HG02885 (cell line): ENCODE measurements at regions not wholly inside any gene's neighbourhood (a gene's known extent, or its start where the extent isn't known, plus 50 kb on each side); places are given as distances from the start of the nearest gene placed in this dataset.

ENCODE experiments used
- ATAC-seq: cut with Tn5 transposase; IDR thresholded peaks from one replicate; pipeline ENCODE4 v1.9.1; 2021; ENCODE audit warnings: mild to moderate bottlenecking; ENCODE audit not compliant: unreplicated experiment, poor library complexity

GRCh38 chr12:78402366-78403134, 462.0 kb upstream of the SYT1 start:
- ATAC-seq, result no peak

DNA sequence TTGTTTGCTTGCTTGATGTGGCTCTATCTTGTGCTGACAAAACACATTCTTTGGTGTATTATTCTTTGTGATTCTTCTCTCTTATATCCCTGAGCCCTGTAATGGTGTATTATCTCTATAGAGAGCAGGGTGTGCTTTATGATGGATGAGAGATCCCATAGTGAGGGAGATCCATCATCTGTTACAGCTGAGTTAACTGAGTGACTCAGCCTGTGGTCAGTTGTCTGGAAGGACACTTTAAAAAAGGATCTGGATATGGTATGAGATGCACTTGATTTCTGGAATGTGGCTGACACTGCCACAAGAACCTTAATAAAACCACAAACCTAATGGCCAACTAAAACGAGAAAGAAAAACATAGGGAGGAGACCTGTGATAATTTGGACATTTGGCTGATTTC, 461.4 kb upstream of the SYT1 start:
- no peak for ATAC-seq

DNA sequence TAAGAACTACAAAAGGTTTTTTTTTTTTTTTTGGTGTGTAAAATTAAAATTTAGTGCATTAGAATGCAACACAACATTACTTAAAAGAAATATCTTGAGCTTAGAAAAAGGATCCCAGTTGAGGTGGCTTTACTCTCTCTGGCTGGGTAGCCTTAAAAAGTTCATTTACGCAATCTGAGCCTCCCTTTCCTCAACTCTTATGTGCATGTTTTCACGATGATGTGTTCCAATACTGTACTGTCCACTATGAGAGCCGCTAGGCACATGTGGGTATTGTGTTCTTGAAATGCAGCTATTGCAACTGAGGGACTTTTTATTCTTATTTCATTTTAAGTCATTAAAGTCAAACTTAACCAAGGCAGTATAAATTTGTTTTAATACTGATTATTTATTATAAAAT, 460.9 kb upstream of the SYT1 start:
- ATAC-seq, result no peak

DNA sequence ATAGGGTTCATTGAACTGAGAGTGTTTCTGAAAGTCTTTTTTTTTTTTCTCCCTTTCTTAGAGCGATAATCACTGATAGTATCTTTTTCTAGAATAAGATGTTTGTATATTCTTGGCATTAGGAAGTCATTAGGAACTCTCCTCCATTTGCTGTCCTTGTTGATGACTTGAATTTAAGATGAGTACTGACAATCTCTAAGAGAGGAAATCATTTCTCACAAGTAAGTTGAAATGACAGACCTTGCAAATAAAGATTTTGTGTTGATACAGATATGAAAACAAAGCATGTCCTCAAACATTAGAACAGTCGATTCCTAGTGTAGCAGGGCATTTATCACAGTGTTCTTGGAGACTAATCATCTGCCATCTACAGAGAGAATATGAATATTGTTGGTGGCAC, 458.4 kb upstream of the SYT1 start:
- ATAC-seq, result no peak

- ATAC-seq, result peak; percentile 97
Observed at GRCh38 chr12:78406828-78407227, 457.7 kb upstream of the SYT1 start.

DNA sequence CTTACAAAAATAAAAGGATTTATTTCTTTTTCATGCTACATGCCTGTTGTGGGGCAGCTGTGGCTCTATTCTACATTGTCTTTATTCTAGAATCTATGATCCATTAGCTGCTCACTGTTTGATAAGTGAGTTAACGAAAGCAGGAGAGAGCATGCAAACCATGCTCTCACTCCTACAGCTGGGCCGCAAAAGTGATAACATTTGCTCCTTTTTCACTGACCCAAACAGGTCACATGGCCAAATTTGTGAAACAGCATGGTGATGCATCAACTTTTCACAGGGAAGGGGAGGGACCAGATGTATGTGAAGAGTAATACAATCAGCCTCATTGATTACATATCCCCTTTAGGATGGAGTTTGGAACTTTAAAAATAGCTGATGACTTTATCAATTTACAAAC, 456.9 kb upstream of the SYT1 start:
- no peak for ATAC-seq

- ATAC-seq, result no peak
Observed at GRCh38 chr12:78414071-78414470, 450.5 kb upstream of the SYT1 start.

GRCh38 chr12:78418919-78419318, 445.7 kb upstream of the SYT1 start:
- ATAC-seq, result peak; percentile 91

- no peak for ATAC-seq
Observed at GRCh38 chr12:78419513-78419912, 445.1 kb upstream of the SYT1 start.

DNA sequence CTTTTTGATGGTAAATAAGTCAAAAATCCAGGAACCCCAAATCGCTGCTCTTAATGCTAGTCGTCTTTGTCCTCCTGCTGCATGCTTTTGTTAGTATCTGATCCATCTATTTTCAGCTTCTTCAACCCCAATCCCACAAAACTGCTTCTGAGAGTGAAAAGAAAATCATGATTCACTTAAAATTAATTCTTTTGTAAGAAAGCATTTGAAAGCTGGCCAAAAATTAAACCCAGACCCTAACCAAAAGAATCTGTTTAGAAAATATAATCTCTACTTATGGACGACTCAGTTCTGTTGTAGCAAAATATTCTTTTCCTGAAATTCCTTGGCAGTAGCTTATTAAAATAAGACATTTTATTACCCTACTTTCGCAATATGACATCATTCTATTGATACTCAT, 443.6 kb upstream of the SYT1 start:
- no peak for ATAC-seq

DNA sequence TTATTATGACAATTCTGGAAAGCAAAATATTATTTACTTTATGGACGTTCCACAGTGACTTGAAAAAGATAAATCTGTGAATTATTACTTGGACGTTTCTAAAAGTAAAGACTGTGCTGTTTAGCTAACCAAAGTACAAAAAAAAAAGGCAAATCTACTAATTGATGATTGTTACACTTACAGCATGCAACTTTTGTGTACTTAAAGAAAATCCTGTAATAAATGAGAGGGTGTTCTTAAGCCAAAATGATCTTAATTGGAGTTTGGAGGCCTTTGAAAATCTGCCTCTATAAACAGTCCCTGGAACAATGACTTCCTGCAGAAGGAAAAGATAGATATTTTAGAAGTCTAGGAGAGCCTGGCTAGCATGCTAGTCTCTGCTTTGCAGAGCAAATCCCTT, 434.0 kb upstream of the SYT1 start:
- ATAC-seq, result no peak

- no peak for ATAC-seq
Observed at GRCh38 chr12:78431931-78432330, 432.6 kb upstream of the SYT1 start.

DNA sequence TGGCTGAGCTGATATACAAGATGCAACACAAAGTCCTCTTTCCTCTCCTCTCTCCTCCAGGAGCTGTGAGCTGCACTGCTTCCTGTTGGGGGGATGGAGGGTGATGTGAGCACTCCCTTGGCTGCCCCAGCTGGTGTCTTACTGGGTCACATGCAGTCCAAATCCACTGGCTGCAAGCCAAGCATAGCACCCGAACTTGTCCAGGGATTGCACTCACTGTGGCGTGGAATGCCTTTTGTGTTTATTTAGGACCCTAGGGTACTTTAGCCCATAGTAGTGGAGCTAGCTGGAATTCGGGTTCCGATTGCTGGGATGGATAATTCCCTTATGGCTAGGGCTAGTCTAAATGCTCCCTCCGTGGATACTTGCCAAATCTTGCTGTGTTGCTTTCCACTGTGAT, 424.9 kb upstream of the SYT1 start:
- ATAC-seq, result no peak

GRCh38 chr12:78441737-78442453, 422.7 kb upstream of the SYT1 start:
- ATAC-seq, result no peak

DNA sequence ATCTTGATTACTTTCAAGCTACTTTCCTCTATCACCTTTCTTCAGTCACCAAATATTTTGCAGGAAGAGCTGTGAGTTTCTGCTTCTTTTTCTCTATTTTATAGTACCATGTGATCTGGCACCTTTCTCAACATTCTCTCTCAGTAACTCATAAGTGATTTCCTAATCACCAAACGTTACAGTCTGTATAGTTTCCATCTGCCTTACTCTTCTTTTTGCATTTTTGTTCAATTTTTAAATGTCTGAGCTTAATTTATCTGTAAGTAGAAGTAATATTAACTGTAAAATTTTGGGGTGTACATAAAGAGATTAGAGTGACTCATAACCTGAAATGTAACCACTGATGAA, 422.1 kb upstream of the SYT1 start:
- ATAC-seq, result no peak

DNA sequence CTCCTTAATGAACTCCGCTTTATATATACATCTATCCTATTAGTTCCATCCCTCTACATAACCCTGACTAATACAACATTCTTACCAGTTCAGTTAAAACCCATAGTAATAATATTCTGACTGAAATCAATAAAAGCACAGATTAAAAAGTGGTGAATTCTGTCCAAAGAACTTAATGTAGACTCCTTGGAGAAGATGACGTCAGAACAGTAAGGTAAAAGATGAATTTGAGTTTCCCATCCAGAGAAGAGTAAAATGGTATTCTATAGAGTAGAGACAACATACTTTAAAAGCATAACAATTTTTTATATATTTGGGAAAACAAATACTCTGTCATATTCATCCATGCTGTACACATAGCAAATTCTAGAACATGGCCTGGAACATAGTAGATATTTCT, 418.0 kb upstream of the SYT1 start:
- ATAC-seq, result no peak

DNA sequence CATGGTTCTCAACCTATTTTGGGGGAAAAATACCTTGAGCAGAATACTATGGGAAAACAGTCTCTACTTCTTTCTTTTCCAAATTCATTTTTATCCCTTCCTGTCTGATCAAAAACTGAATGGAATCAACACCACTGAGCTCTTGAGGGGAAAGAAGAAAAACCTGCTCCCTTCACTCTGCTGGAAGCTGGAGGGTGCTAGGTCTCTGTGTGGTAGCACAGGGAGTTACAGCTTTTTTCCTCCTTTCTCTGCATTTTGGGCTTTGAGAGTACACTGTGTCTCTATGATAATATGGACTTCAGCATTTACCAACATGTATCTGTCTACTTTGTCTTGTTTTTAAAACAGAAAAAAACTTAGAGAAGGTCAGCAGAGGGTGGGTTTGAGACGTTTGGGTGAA, 417.2 kb upstream of the SYT1 start:
- no peak for ATAC-seq

GRCh38 chr12:78448692-78449091, 415.9 kb upstream of the SYT1 start:
- no peak for ATAC-seq

DNA sequence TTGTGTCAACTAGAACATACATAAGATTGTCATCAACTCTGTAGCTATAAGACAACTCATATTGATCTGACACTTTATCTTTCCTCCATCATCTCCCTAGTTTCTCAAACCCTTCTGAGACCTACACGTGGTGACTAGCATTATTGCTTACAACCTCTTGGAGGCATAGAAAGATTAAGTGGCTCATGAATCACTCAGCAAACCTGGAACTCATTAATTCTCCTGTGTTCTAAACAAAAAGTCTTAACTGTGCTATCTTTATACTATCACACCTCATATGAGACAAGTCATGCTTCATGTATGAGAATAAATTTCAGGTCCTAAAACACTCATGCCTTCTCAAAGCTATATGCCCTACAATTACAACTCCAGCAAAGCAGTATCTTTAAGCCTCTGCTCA, 408.6 kb upstream of the SYT1 start:
- ATAC-seq, result no peak

DNA sequence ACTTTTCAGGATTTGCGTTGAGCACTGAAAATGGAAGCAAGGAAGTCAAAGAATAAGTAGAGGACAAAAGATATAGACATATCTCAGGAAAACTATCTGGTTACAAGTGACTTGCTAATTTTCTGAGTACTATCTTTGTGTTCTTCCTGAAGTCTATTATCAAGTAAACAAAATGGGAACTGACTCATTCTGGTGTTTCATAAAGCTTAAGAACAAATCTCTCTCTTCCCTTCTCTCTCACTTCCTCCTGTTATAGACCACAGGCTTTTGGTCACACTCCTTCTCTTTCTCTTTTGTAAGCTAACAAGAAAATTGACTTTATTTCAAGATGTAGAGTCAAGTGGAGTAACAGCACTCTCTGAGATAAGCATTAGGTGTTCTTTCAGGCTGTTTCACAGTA, 406.6 kb upstream of the SYT1 start:
- peak; percentile 100 for ATAC-seq

- ATAC-seq, result peak; percentile 75
Observed at GRCh38 chr12:78470354-78471195, 394.0 kb upstream of the SYT1 start.
